ENCODE measurements at regions not wholly inside any gene's neighbourhood (a gene's known extent, or its start where the extent isn't known, plus 50 kb on each side); places are given as distances from the start of the nearest gene placed in this dataset.

- no peaks in the 10 kb centered on the region for H3K36me3 ChIP-seq (ENCODE audit: control insufficient read depth in 1 of 2, insufficient read depth in 2 of 2, low read length in 2 of 2)
- no peak overlapping the region for H2AFZ ChIP-seq (ENCODE audit: low read depth, low read length, poor library complexity, severe bottlenecking)
- H3K4me3 ChIP-seq (replicated peaks in 1 of 2; ENCODE audit: low read depth in 1 of 2, low read length in 2 of 2), result no peak overlapping the region
- CTCF ChIA-PET, result no interaction called here
- no peaks in the 10 kb centered on the region for H3K27me3 ChIP-seq (ENCODE audit: insufficient read depth, low read length)
- DNase-seq (ENCODE audit: low read depth, low spot score), result no peak
- H3K9me3 ChIP-seq (ENCODE audit: control insufficient read depth in 1 of 2, insufficient read depth in 1 of 2, low read depth in 1 of 2, low read length in 2 of 2), result peaks cover 6 to 20% of the 10 kb centered on the region in 2 experiments; a peak in 2 of 4 replicates
- H3K4me1 ChIP-seq (ENCODE audit: control insufficient read depth in 1 of 2, insufficient read depth in 2 of 2, low read length in 2 of 2), result no peaks in the 10 kb centered on the region
- H4K20me1 ChIP-seq (ENCODE audit: insufficient read depth), result no peaks in the 10 kb centered on the region
- no peaks in the 10 kb centered on the region for H3K9me2 ChIP-seq (ENCODE audit: insufficient read depth)
- TF ChIP-seq EZH2 (IDR thresholded peaks at IDR 0.05) (no peak), ZBTB33 (IDR thresholded peaks at IDR 0.05; ENCODE audit: extremely low read depth, insufficient replicate concordance, low read length) (no peak), ATF3 (IDR thresholded peaks at IDR 0.05) (no peak), CBX3 (IDR thresholded peaks at IDR 0.05; ENCODE audit: low read depth) (no peak), RAD21 (IDR thresholded peaks at IDR 0.05; ENCODE audit: low read depth) (no peak), ELF1 (IDR thresholded peaks at IDR 0.05; ENCODE audit: borderline replicate concordance, low read depth) (no peak), SRF (IDR thresholded peaks at IDR 0.05; ENCODE audit: low read depth) (no peak), FOSL1 (IDR thresholded peaks at IDR 0.05; ENCODE audit: low read depth) (no peak), TCF7L2 (IDR thresholded peaks at IDR 0.05; ENCODE audit: borderline replicate concordance, extremely low read depth, insufficient read depth, insufficient read length) (no peak), REST (IDR thresholded peaks at IDR 0.05; ENCODE audit: low read depth) (no peak), ZNF274 (IDR thresholded peaks at IDR 0.05; ENCODE audit: low read depth, low read length) (no peak), MAX (IDR thresholded peaks at IDR 0.05) (no peak), SP1 (IDR thresholded peaks at IDR 0.05; ENCODE audit: low read depth) (no peak), CTCF (IDR thresholded peaks at IDR 0.05 in 2 of 3, conservative IDR thresholded peaks at IDR 0.05 in 1 of 3; ENCODE audit: borderline replicate concordance in 1 of 3, insufficient read depth in 1 of 3, low read depth in 2 of 3, low read length in 2 of 3) (no peak), EZH2phosphoT487 (IDR thresholded peaks at IDR 0.05; ENCODE audit: borderline replicate concordance) (no peak), POLR2A (IDR thresholded peaks at IDR 0.05; ENCODE audit: borderline replicate concordance, extremely low read depth, insufficient read depth, insufficient read length) (no peak), ZFX (IDR thresholded peaks at IDR 0.05) (no peak), EGR1 (IDR thresholded peaks at IDR 0.05; ENCODE audit: low read depth) (no peak)
- intact Hi-C loops (cut with micrococcal nuclease), result no loop called here
- RAD21 ChIA-PET (ENCODE audit: low non-redundant PET in 1 of 2, low total read pairs in 2 of 2, uncharacterized antibody in 2 of 2, unreplicated experiment in 2 of 2), result no interaction called here
- BruUV-seq (replicated peaks), result no TSS peak
- POLR2A ChIA-PET, result no interaction called here
- no peak overlapping the region for H3K27ac ChIP-seq (ENCODE audit: low read depth, low read length)
- no peak overlapping the region for H3K9ac ChIP-seq (ENCODE audit: low read length)
- no peaks in the 10 kb centered on the region for H3K79me2 ChIP-seq (ENCODE audit: insufficient read depth, low read length)
- no peak overlapping the region for H3K4me2 ChIP-seq (ENCODE audit: low read length)
- no peak for ATAC-seq
These were observed 93.8 kb upstream of the REG3A start for GRCh38 chr2:79253243-79253774.

Data from HCT116 (cell line).